GF-D8 (cell line): ENCODE measurements at regions not wholly inside any gene's neighbourhood (a gene's known extent, or its start where the extent isn't known, plus 50 kb on each side); places are given as distances from the start of the nearest gene placed in this dataset.

Experiments used
- DNase-seq: peaks from one replicate; lab custom pipeline; 2025; lab: John Stamatoyannopoulos, UW

- no peak for DNase-seq
Measured at GRCh38 chr21:19244502-19245187, 841.1 kb upstream of the TMPRSS15 start.

DNA sequence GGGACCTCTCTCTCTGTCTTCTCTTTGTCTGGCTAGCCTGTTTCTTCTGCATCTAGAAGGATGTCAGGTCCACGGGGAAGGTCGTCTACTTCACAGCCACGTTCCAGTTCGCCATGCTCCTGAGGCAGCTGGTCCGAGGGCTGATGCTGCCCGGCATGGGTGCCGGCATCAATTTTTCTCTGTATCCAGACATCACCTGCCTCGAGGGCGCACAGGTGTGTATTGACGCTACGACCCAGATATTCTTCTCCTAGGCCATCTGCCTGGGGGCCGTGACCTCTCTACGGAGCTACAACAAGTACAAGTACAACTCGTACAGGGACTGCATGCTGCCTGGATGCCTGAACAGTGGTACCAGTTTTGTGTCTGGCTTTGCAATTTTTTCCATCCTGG, 841.6 kb upstream of the TMPRSS15 start:
- DNase-seq: no peak

DNA sequence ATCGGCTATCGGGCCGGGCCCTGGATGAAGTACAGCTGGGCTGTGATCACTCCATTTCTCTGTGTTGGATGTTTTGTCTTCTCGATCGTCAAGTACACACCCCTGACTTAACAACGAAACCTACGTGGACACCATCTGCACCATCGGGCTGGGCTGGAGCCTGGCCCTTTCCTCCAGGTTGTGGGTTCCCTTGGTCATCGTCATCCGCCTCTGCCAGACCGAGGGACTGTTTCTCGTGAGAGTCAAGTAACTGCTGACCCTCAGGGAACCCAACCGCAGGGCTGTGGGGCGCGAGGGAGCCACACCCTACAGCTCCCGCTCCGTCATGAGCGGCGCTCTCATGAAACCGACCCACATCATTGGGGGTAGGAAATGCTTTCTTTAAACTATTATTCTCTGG, 842.4 kb upstream of the TMPRSS15 start:
- DNase-seq: no peak

DNA sequence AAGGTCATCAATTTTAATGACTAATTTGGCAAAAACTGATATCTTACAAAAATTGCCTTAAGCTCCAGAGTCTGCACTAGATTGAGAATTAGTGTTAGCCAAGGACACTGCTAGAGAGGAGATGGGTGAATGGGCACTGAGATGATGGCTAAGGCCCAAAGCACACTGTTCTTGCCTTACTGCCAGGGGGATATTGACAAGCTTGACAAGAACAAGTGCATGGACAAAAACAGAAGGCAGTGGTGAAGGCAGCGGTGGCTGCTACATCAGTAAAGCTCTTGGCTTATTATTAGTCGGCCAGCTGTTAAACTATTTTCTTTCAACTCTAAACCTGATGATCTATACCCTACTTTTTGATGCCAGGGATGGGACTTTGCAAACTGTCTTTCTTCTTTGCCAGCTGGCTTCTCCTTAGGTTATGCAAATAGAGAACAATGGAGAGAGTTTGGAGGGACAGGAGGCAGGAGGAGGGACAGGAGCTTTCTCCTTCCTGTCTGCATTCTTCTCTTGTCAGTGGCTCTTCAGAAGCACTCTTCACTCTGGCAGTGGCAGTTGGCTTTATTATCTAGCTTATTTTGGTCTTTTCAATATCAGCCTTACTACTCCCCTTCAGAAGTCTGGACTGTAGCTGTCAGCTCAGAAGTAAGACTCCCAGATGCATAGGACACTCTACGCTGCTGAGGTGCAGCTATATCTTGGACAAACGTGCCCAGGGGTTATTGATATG, 853.5 kb upstream of the TMPRSS15 start:
- no peak for DNase-seq

- no peak for DNase-seq
Measured at GRCh38 chr21:19261731-19262376, 858.3 kb upstream of the TMPRSS15 start.

GRCh38 chr21:19266636-19267035, 863.1 kb upstream of the TMPRSS15 start:
- no peak for DNase-seq

GRCh38 chr21:19268686-19269085, 865.1 kb upstream of the TMPRSS15 start:
- no peak for DNase-seq

- DNase-seq: no peak
Measured at GRCh38 chr21:19275065-19275464, 871.5 kb upstream of the TMPRSS15 start.

DNA sequence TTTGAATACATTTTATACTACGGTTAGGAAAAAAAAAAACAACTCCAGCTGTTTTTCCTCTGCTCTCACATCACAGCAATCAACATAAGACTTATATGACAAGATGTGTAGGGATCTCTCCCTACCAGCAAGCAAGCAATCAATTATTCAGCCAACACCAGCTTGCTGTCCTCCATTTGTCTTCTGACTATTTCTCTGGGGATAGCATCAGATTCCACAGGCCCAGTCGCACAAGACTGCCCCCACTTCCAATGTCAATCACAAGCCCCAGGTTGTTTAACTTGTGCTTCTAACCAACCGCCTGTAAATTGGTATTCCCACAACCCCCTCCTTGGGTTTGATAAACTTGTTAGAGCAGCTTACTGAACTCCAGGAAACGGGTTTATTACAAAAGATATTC, 873.1 kb upstream of the TMPRSS15 start:
- DNase-seq: no peak

- DNase-seq: no peak
Measured at GRCh38 chr21:19286876-19287275, 883.3 kb upstream of the TMPRSS15 start.

DNA sequence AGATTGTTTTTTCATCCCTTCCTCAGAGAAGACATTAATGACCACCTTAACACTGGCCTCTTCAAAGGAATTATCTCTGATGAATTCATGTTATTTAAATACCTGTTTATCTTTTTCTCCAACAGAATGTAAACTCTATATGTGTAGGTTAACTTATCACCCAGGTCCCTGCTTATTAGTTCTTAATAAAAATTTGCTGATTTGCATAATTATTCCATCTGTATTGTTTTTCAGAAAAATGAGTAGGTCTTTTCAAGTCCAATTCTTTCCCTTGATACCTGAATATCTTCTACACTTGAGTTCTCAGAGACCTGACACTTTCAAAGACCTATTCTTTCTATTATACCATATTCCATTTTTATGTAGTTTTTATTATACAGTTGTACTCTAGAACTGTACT, 886.7 kb upstream of the TMPRSS15 start:
- no peak for DNase-seq

DNA sequence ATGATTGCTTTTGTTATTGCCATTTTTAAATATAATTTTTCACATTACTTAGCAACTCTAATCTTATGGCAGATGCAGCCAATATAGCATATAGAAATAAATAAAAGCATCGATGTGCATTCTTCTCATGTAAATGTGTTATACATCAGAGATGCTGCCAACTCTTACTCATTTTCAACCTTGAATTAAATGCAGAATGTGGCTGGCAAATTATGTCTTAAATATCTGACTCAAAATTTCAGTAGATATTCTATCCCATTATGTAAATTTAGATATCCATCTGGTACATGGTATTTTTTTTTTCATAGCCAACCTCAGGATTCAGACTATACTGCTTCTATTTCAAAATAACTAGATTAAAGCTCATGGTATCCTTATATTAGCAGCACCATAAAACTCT, 916.7 kb upstream of the TMPRSS15 start:
- DNase-seq: no peak

GRCh38 chr21:19321688-19322087, 918.1 kb upstream of the TMPRSS15 start:
- no peak for DNase-seq

DNA sequence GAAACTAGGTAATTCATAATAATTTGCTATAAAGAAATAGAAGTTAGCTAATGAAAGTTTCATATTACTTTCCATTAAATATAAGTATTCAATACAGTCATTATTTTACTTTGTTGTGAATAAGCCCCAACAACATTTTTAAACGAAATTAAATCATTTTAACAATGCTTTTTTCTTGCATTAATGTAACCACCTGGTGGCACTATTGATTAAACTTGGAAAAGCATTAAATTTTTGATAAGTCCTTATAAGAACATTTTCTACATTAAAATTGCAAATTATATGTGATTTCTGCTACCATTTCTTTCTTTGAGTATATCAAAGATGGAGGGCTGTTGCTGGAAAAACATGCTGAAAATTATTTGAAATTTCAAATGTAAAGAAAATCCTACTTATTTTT, 918.8 kb upstream of the TMPRSS15 start:
- no peak for DNase-seq

DNA sequence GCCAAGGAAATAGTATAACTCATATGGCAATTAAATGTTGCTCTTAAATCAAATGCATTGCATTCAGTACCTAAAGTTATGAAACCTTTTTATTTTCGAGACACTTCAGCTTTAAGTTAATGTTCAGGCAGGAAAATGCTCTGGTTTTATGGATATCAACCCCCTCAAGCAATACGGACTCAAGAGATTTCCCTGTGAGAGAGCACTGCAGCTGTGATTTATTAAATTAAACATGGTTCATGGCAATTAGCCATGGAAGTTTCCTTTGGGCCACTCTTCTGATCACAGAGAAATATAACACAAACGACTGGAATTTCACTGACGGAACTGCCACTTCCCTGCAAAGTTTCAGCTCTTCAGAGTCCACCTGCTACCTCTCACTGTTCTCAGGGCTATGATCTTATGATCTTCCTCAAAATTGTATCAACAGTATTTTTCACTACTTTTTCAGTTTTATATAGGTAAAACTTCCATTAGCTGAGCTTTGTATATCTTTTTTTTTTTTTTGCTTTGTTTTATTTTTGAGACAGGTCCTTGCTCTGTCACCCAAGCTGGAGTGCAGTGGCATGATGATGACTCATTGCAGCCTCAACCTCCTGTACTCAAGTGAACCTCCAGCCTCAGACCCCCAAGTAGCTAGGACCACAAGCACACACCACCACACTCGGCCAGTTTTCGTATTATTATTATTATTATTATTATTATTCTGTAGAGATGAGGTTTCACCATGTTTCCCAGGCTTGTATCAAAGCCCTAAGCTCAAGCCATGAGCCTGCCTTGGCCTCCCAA, 923.1 kb upstream of the TMPRSS15 start:
- DNase-seq: no peak

GRCh38 chr21:19328954-19329353, 925.4 kb upstream of the TMPRSS15 start:
- DNase-seq: no peak

DNA sequence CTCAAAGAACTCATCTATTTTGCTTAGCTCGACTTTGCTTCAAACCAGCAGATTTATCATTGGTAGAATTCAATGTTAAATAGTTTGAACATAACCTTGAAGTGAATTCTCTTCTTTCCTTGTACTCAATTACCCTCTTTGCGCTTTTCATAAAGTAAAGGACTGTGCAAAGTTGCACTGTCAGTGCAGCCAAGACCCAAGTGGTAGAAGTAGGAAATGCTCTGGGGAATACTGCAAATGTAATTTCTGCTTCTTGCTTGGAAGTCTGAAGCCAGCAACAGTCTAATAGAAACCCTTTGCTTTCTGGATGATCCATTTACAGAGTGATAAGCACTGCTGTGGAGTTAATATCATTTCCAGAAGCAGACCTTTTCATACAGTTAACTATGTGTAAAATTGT, 936.7 kb upstream of the TMPRSS15 start:
- no peak for DNase-seq

GRCh38 chr21:19340954-19341353, 937.4 kb upstream of the TMPRSS15 start:
- no peak for DNase-seq

DNA sequence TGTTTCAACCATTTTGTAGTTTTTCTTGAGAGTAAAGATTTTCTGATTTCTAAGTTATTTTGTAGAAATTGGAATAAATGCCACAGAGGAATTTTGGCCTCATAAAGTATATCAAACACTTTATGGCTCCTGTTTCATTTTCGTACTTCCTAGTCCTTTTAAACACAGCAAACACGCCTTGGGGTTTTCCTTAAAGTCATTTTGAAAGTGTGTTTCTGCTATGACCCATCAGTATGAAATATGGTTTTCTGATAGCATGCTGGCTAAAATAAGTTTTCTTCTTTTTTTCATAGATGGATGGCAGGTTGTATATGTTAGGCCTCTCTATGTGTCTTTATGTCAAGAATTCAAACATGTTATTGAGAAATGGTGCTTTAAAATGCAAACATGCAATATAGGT, 940.1 kb upstream of the TMPRSS15 start:
- no peak for DNase-seq

DNA sequence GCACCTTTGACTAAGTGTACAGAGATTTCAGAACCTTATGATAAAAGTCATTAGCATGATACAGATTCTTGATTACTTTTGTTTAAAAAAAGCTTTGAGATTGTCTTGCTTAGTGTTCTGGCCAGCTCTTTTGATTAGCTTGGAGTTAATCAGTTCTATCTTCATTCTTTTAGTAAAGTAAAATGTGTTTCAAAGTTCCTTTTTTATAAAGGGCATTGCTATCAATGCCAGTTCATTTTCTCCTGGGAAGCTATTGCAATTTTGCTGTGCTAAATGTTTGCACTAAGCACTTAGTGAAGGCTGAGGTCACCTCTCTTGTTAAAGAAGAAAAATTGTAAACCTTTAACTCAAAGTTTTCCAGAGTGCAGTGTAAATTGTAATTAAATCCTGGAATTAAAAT, 946.7 kb upstream of the TMPRSS15 start:
- DNase-seq: no peak

DNA sequence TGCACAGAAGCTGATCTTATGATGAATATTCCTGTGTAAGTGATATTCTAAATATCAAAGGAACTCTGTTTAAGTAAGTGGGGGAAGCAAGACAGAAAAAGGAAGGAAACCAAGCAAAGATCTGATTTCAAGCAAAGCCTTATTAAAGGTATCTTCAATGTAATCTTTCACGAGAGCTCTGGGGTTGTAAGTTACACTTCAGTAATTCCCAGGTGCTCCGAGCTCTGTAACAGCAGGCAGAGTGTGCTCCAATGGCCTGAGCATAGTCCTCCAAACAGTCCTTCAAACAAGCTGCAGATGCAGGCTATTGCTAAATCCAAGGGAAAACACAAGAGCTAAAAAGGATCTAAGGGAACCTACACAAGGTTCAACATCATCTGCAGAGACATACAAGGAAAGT, 949.7 kb upstream of the TMPRSS15 start:
- no peak for DNase-seq

GRCh38 chr21:19368944-19369343, 965.4 kb upstream of the TMPRSS15 start:
- no peak for DNase-seq

DNA sequence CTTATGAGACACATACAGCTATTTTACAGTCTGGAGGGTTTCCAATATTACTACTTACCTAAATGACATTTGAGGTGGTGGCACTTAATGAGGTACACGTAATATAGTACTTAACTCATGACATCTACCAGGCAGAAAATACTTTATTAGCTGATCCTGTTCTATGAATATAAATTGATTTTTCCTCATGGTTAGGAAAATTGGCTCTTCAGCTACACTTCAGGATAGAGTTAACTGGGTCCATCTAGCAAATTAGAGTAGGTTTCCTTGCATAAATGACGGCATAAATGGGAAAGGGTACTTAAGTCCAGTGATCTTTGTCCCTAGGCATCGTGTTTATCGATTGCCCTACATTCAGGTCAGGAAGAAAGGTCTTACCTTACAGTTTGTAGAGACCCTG, 988.8 kb upstream of the TMPRSS15 start:
- DNase-seq: no peak
